ENCODE measurements at regions not wholly inside any gene's neighbourhood (a gene's known extent, or its start where the extent isn't known, plus 50 kb on each side); places are given as distances from the start of the nearest gene placed in this dataset.

GRCh38 chr2:76341439-76341838 is 630.7 kb upstream of the GCFC2 start:
- intact Hi-C loops (cut with micrococcal nuclease): no loop called here
- H3K27me3 Mint-ChIP-seq (ENCODE audit: insufficient read depth, unreplicated experiment): no peaks in the 10 kb centered on the region
- H3K36me3 Mint-ChIP-seq (ENCODE audit: insufficient read depth, unreplicated experiment): no peaks in the 10 kb centered on the region
- no peak overlapping the region for H3K27ac Mint-ChIP-seq (ENCODE audit: low read depth, unreplicated experiment)
- no peaks in the 10 kb centered on the region for H3K4me1 Mint-ChIP-seq (ENCODE audit: insufficient read depth, unreplicated experiment)
- H3K9me3 Mint-ChIP-seq (ENCODE audit: unreplicated experiment): no peaks in the 10 kb centered on the region
- no peak for TF ChIP-seq CTCF (IDR thresholded peaks at IDR 0.05; ENCODE audit: unreplicated experiment)
- no TSS peak for BruUV-seq (replicated peaks)
- no peak overlapping the region for H3K4me3 Mint-ChIP-seq (ENCODE audit: unreplicated experiment)
- ChIA-PET CTCF (no interaction called here), POLR2A (no interaction called here)
- DNase-seq (ENCODE audit: unreplicated experiment): no peak

GRCh38 chr2:76332871-76333270 is 622.2 kb upstream of the GCFC2 start:
- Mint-ChIP-seq H3K9me3 (ENCODE audit: unreplicated experiment) (no peaks in the 10 kb centered on the region), H3K36me3 (ENCODE audit: insufficient read depth, unreplicated experiment) (no peaks in the 10 kb centered on the region), H3K4me1 (ENCODE audit: insufficient read depth, unreplicated experiment) (no peaks in the 10 kb centered on the region), H3K27me3 (ENCODE audit: insufficient read depth, unreplicated experiment) (no peaks in the 10 kb centered on the region), H3K27ac (ENCODE audit: low read depth, unreplicated experiment) (no peak overlapping the region), H3K4me3 (ENCODE audit: unreplicated experiment) (no peak overlapping the region)
- DNase-seq (ENCODE audit: unreplicated experiment): no peak
- ChIA-PET CTCF (no interaction called here), POLR2A (no interaction called here)
- intact Hi-C loops (cut with micrococcal nuclease): no loop called here
- no peak for TF ChIP-seq CTCF (IDR thresholded peaks at IDR 0.05; ENCODE audit: unreplicated experiment)
- BruUV-seq (replicated peaks): no TSS peak

GRCh38 chr2:76330865-76331264 is 620.1 kb upstream of the GCFC2 start:
- ChIA-PET POLR2A (no interaction called here), CTCF (no interaction called here)
- BruUV-seq (replicated peaks): no TSS peak
- Mint-ChIP-seq H3K4me3 (ENCODE audit: unreplicated experiment) (no peak overlapping the region), H3K9me3 (ENCODE audit: unreplicated experiment) (no peaks in the 10 kb centered on the region), H3K27ac (ENCODE audit: low read depth, unreplicated experiment) (no peak overlapping the region), H3K27me3 (ENCODE audit: insufficient read depth, unreplicated experiment) (no peaks in the 10 kb centered on the region), H3K36me3 (ENCODE audit: insufficient read depth, unreplicated experiment) (no peaks in the 10 kb centered on the region), H3K4me1 (ENCODE audit: insufficient read depth, unreplicated experiment) (no peaks in the 10 kb centered on the region)
- no peak for TF ChIP-seq CTCF (IDR thresholded peaks at IDR 0.05; ENCODE audit: unreplicated experiment)
- intact Hi-C loops (cut with micrococcal nuclease): no loop called here
- DNase-seq (ENCODE audit: unreplicated experiment): no peak

- no peak overlapping the region for H3K4me3 Mint-ChIP-seq (ENCODE audit: unreplicated experiment)
- intact Hi-C loops (cut with micrococcal nuclease): no loop called here
- H3K36me3 Mint-ChIP-seq (ENCODE audit: insufficient read depth, unreplicated experiment): no peaks in the 10 kb centered on the region
- ChIA-PET CTCF (no interaction called here), POLR2A (no interaction called here)
- H3K27ac Mint-ChIP-seq (ENCODE audit: low read depth, unreplicated experiment): no peak overlapping the region
- no TSS peak for BruUV-seq (replicated peaks)
- no peaks in the 10 kb centered on the region for H3K4me1 Mint-ChIP-seq (ENCODE audit: insufficient read depth, unreplicated experiment)
- TF ChIP-seq CTCF (IDR thresholded peaks at IDR 0.05; ENCODE audit: unreplicated experiment): no peak
- H3K27me3 Mint-ChIP-seq (ENCODE audit: insufficient read depth, unreplicated experiment): peaks cover 29% of the 10 kb centered on the region
- no peaks in the 10 kb centered on the region for H3K9me3 Mint-ChIP-seq (ENCODE audit: unreplicated experiment)
- DNase-seq (ENCODE audit: unreplicated experiment): no peak
Observed at GRCh38 chr2:76326636-76327035, 615.9 kb upstream of the GCFC2 start.

Data from MCF 10A (cell line).